PFSK-1 (cell line): ENCODE measurements at regions not wholly inside any gene's neighbourhood (a gene's known extent, or its start where the extent isn't known, plus 50 kb on each side); places are given as distances from the start of the nearest gene placed in this dataset.

ENCODE experiments used
- FOXP2 ChIP-seq: optimal IDR thresholded peaks from 2 replicates; pipeline ENCODE3; 2011; ENCODE audit warnings: borderline replicate concordance, control low read depth, inconsistent platforms; ENCODE audit not compliant: insufficient read depth; ENCODE audit errors: extremely low read length, extremely low read depth
- POLR2AphosphoS5 ChIP-seq: IDR thresholded peaks from 2 replicates; pipeline ENCODE4 v1.6.1; 2012; ENCODE audit warnings: low read depth, mild to moderate bottlenecking, control low read depth, low read length, moderate library complexity
- SIN3A ChIP-seq: IDR thresholded peaks from 2 replicates; pipeline ENCODE4 v1.6.1; 2012; ENCODE audit warnings: mild to moderate bottlenecking, low read length, moderate library complexity, borderline replicate concordance; ENCODE audit not compliant: insufficient read depth
- TAF1 ChIP-seq: IDR thresholded peaks from 2 replicates; pipeline ENCODE4 v1.6.1; 2012; ENCODE audit warnings: low read length, control low read depth, borderline replicate concordance; ENCODE audit not compliant: insufficient read depth
- TF ChIP-seq, protein P1 (sequence below), 2 experiments: IDR thresholded peaks; 2 replicates each; pipeline versions ENCODE4 v1.6.1 to v1.8.0; 2011 to 2012; ENCODE audit warnings: low read depth in 2 of 2, low read length in 2 of 2, control low read depth in 1 of 2, inconsistent platforms in 1 of 2, mild to moderate bottlenecking in 1 of 2, moderate library complexity in 1 of 2; ENCODE audit not compliant: insufficient read depth in 1 of 2

DNA sequence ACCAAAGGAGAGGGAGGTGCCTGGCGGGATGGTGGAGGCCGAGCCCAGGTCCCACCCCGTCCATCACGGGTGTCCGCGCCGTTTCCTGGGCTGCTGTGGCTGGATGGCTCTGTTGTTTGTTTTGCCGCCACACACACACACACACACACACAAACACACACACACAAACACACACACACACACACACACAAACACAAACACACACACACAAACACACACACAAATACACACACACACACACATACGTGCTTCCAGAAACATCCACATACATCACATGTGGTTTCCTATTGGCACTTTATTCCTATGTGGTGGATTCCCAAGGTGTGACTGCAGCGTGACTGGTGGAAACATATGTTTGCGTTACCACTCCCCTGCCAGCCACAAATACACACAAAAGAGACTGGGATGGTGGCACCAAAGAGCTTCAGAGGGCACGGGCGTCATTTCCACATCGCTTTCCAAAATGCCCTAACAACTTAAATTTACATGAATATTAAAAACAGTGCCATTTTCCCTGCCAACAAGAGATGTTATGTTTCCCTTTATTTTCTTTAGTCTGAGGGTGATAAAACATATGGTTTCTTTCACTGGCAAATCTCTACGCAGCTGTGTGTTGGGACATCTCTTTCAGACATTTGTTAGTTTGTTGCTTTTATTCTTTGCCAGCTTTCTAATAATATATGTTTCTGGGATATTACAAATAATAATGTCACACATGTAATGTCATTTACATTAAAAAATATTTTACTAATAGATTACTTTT, 356.8 kb downstream of the BRD1 start:
- TF ChIP-seq TAF1: no peak
- TF ChIP-seq, protein P1, sequence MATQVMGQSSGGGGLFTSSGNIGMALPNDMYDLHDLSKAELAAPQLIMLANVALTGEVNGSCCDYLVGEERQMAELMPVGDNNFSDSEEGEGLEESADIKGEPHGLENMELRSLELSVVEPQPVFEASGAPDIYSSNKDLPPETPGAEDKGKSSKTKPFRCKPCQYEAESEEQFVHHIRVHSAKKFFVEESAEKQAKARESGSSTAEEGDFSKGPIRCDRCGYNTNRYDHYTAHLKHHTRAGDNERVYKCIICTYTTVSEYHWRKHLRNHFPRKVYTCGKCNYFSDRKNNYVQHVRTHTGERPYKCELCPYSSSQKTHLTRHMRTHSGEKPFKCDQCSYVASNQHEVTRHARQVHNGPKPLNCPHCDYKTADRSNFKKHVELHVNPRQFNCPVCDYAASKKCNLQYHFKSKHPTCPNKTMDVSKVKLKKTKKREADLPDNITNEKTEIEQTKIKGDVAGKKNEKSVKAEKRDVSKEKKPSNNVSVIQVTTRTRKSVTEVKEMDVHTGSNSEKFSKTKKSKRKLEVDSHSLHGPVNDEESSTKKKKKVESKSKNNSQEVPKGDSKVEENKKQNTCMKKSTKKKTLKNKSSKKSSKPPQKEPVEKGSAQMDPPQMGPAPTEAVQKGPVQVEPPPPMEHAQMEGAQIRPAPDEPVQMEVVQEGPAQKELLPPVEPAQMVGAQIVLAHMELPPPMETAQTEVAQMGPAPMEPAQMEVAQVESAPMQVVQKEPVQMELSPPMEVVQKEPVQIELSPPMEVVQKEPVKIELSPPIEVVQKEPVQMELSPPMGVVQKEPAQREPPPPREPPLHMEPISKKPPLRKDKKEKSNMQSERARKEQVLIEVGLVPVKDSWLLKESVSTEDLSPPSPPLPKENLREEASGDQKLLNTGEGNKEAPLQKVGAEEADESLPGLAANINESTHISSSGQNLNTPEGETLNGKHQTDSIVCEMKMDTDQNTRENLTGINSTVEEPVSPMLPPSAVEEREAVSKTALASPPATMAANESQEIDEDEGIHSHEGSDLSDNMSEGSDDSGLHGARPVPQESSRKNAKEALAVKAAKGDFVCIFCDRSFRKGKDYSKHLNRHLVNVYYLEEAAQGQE (IDR thresholded peaks at IDR 0.05; ENCODE audit: insufficient read depth in 1 of 2, low read depth in 2 of 2, low read length in 2 of 2): no peak
- no peak for TF ChIP-seq FOXP2
- no peak for TF ChIP-seq POLR2AphosphoS5
- TF ChIP-seq SIN3A: no peak

DNA sequence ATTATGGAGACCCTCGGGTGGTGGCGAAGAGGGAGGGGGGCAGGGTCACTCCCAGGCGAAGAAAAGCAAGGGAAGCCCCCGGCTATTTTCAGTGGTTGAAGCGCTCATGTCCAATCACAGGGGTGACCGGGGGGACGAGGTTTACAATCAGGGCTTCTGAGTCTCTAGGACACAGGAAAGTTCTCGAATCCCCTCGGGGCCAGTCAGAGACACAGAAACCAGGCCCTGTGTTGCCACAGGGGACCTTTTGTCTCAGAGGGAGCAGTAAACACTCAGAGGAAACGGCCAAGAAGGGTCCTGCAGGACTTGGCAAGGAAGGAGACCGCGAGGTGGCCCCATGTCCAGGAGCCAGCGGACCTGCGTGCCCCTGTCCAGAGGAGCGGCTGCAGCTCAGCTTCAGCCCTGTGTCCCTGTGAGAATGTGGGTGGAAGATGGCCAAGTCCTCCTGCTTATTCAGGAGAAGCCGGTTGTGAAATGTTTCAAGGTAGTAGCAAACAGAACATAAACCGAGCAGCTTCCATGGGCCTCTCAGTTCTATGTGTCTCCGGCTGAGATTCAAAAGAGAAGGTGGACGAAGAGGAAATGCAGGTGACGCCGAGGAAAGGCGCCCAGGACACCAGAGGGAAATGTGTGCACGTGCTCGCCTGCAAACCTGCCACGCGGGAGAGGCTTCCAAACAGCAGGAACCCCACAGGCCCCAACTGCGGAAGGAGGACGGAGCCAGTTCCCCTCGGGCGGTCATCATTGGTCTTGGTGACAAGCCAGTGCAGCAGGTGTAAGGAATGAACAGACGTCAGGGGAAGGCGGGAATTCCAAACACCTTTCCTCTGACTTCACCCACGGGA, 357.6 kb downstream of the BRD1 start:
- TF ChIP-seq FOXP2 (no peak), POLR2AphosphoS5 (no peak), TAF1 (no peak), SIN3A (no peak)
- TF ChIP-seq, protein P1 (IDR thresholded peaks at IDR 0.05; ENCODE audit: insufficient read depth in 1 of 2, low read depth in 2 of 2, low read length in 2 of 2): no peak

DNA sequence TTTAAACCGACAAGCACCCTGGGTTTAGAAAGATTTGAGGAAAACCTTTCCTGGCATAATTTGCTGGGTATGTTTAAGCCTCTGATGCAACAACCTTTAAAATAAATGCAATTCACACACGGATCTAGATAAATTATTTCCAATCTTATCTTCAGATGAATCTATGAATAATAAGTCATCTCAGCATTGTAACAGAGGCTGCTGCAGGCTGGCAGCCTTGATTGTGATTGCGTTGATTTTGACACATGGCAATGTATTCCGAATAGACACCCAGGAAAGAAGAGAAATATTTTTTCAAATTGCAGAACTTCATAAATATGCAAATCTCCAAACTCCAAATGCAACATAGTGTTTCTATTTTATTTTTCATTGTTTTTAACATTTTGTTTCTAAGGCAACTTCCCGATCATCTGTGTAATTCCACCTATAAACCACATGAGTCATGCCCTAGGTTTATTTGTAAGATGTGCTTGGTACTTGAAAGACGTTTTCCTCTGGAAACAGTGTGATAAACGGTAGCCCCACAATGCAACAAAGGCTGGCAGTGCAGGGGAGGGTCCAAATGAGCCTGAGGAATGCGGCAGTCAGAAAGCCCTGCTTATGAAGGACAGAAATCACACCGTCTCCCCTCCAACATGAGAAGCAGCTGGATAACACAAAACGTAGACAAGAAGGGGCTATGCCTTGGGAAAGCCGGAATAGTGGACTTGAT, 359.0 kb downstream of the BRD1 start:
- no peak for TF ChIP-seq FOXP2
- no peak for TF ChIP-seq TAF1

DNA sequence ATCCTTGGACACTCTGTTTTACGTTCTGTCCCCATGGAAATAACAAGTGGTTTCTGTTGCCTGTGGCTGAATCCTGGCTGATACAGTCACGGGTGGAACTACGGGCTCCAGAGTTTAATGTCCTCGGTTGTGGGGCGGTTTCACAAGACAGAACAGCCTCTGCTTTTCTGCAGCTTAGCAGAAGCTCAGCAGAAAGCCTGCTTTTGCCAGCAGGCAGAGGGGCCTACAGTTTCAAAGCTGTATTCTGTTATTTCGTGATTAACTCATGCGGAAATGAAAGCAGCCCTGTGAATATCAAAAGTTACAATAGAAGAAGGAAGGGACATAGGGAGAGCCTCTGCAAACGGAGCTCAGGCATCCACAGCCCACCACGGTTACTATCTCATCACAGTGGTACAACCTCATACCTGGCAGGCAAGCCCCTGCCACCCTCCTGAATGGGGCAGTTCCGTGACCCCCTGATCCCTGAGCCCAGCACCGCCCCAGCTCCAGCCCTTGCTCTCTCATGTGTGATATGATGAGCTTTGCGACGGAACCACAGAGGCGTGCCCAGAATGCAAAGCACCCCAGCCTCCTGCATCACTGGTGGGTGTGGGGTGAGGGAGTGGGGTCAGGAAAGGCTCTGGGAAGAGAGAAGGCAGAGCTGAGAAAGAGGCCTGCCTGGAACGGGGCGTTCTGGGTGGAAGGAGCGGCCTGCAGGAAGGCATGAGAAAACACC, 360.6 kb downstream of the BRD1 start:
- TF ChIP-seq FOXP2 (no peak), POLR2AphosphoS5 (no peak), SIN3A (no peak), TAF1 (no peak)
- TF ChIP-seq, protein P1 (IDR thresholded peaks at IDR 0.05; ENCODE audit: insufficient read depth in 1 of 2, low read depth in 2 of 2, low read length in 2 of 2): no peak

DNA sequence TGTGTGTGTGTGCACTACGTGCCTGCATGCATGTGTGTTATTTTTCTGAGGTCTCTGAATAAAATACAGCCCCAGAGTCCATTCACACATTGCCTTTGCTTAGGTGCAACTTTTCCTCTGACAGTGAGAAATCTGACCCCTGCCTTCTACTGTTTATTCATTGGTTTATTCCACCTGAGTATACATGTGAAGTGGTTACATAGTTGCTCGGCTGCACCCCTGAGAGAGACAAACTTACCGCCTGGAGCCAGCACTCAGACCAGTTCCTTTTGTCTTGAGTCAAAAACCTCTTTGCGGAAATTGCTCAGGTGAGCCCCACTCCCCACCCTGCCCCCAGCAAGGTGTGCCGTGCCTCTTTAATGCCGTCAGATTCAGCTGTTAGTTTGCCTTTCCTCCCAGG, 363.6 kb downstream of the BRD1 start:
- TF ChIP-seq FOXP2 (no peak), POLR2AphosphoS5 (no peak), TAF1 (no peak), SIN3A (no peak)
- TF ChIP-seq, protein P1 (IDR thresholded peaks at IDR 0.05; ENCODE audit: insufficient read depth in 1 of 2, low read depth in 2 of 2, low read length in 2 of 2): no peak
